Ovary (tissue), 3 donors: ENCODE measurements at regions not wholly inside any gene's neighbourhood (a gene's known extent, or its start where the extent isn't known, plus 50 kb on each side); places are given as distances from the start of the nearest gene placed in this dataset.

Source experiments
- CTCF ChIP-seq, 3 donors: fragments of 450-650 bp in 2 of 3; fragments of 200-600 bp in 1 of 3; IDR thresholded peaks; one replicate each; pipeline versions ENCODE4 v1.5.1 to v1.8.0; 2016 to 2022; ENCODE audit warnings: antibody characterized with exemption in 3 of 3, mild to moderate bottlenecking in 1 of 3
- POLR2A ChIP-seq: fragments of 450-650 bp; IDR thresholded peaks from one replicate; pipeline ENCODE4 v1.6.1; 2017; ENCODE audit warnings: antibody characterized with exemption, mild to moderate bottlenecking, moderate library complexity
- donor health status: DM: no; HTN: no; CAD: no.

- TF ChIP-seq POLR2A (no peak), CTCF (IDR thresholded peaks at IDR 0.05) (no peak)
These were observed 335.2 kb upstream of the CDH11 start for GRCh38 chr16:65457084-65457483.
